Gastroesophageal sphincter (tissue), 4 donors: ENCODE measurements at regions not wholly inside any gene's neighbourhood (a gene's known extent, or its start where the extent isn't known, plus 50 kb on each side); places are given as distances from the start of the nearest gene placed in this dataset.

Source experiments
- ATAC-seq: fragments of 150-250 bp; one replicate; pipeline ENCODE4 v1.9.1; 2016; ENCODE audit warnings: mild to moderate bottlenecking, moderate library complexity
- H3K27ac ChIP-seq, 4 donors: fragments of 200-600 bp; sonication (generic) in 3 of 4; 1 replicate in 3 of 4; 2 replicates in 1 of 4; pipeline ENCODE4 v1.5.1; 2016 to 2019
- H3K27me3 ChIP-seq: fragments of 200-600 bp; sonication (generic); one replicate; pipeline ENCODE4 v1.5.1; 2019
- H3K36me3 ChIP-seq, 2 donors: fragments of 200-600 bp; sonication (generic); one replicate each; pipeline ENCODE4 v1.5.1; 2019; ENCODE audit warnings: control low read depth in 1 of 2
- H3K4me1 ChIP-seq, 3 donors: fragments of 200-600 bp; sonication (generic); 1 replicate in 2 of 3; 2 replicates in 1 of 3; pipeline ENCODE4 v1.5.1; 2016 to 2019; ENCODE audit warnings: control low read depth in 2 of 3
- H3K4me3 ChIP-seq, 2 donors: fragments of 200-600 bp; sonication (generic); one replicate each; pipeline ENCODE4 v1.5.1; 2019; ENCODE audit warnings: mild to moderate bottlenecking in 1 of 2, moderate library complexity in 1 of 2
- H3K9me3 ChIP-seq, 3 donors: fragments of 200-600 bp; sonication (generic); one replicate each; pipeline ENCODE4 v1.5.1; 2017 to 2019; ENCODE audit warnings: control low read depth in 2 of 3
- EP300 ChIP-seq: sonication (generic); formaldehyde crosslinking; IDR thresholded peaks from one replicate; pipeline ENCODE4 v1.6.1; 2017; ENCODE audit warnings: antibody characterized with exemption, mild to moderate bottlenecking
- POLR2A ChIP-seq, 2 donors: fragments of 450-650 bp; IDR thresholded peaks; one replicate each; pipeline ENCODE4 v1.6.1; 2017; ENCODE audit warnings: antibody characterized with exemption in 2 of 2, mild to moderate bottlenecking in 2 of 2, moderate library complexity in 1 of 2
- POLR2AphosphoS5 ChIP-seq: sonication (generic); formaldehyde crosslinking; IDR thresholded peaks from one replicate; pipeline ENCODE4 v1.6.1; 2017; ENCODE audit warnings: antibody characterized with exemption
- WGBS, 2 donors: methylation state at CpG; one replicate each; pipeline ENCODE4 v1.1.5; 2018; ENCODE audit warnings: low coverage in 1 of 2; 5-methylcytosine and 5-hydroxymethylcytosine counted together
- TF ChIP-seq, protein P1 (sequence below), 4 experiments: fragments of 200-600 bp in 2 of 4; fragments of 450-650 bp in 2 of 4; sonication (generic) in 1 of 4; IDR thresholded peaks; one replicate each; pipeline ENCODE4 v1.5.1; 2017 to 2019; ENCODE audit warnings: antibody characterized with exemption in 4 of 4, mild to moderate bottlenecking in 2 of 4, moderate library complexity in 2 of 4

- no peak overlapping the region for H3K27ac ChIP-seq
- TF ChIP-seq POLR2AphosphoS5 = peak; percentile 40
- TF ChIP-seq EP300 = no peak
- H3K9me3 ChIP-seq = no peaks in the 10 kb centered on the region
- no peak for ATAC-seq
- H3K27me3 ChIP-seq = no peaks in the 10 kb centered on the region
- WGBS, 2 donors = 33 to 50% methylated on average over 1 to 2 of the region's 2 CpGs
- H3K4me1 ChIP-seq = peaks cover 0 to 36% (median 0%) of the 10 kb centered on the region in 3 donors
- no peak overlapping the region for H3K4me3 ChIP-seq
- no peaks in the 10 kb centered on the region for H3K36me3 ChIP-seq
Observed at GRCh38 chr6:149209871-149210775, 107.4 kb upstream of the TAB2 start.

DNA sequence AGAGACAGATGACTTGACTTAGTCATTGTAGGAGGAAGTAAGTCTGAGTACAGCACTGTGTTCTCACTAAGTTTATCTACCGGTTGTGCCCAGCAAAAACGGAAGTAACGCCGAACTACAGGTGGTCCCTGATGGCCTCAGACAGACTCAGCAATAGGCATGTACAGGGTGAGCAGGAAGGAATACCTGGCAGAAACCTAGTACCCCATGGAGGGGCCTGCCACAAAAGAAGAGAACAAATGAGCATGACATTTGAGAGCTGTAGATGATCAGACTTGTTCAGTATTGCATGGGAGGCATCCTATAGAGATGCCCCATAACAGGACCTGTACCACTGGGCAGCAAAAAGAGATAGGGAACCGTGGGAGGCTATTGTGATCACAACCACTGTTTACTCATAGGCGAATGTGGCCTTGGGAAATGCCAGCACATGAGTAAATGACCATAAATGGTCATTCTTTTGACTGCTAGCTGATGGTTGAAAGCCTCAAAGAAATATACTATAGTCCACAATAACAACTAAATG lies 106.4 kb upstream of the TAB2 start:
- Histone ChIP-seq H3K36me3 (no peaks in the 10 kb centered on the region), H3K4me1 (peaks cover 0 to 36% (median 0%) of the 10 kb centered on the region in 3 donors), H3K27ac (no peak overlapping the region), H3K27me3 (no peaks in the 10 kb centered on the region), H3K9me3 (no peaks in the 10 kb centered on the region), H3K4me3 (no peak overlapping the region)
- TF ChIP-seq POLR2AphosphoS5 (no peak), POLR2A (IDR thresholded peaks at IDR 0.05) (no peak), EP300 (no peak)
- TF ChIP-seq, protein P1, sequence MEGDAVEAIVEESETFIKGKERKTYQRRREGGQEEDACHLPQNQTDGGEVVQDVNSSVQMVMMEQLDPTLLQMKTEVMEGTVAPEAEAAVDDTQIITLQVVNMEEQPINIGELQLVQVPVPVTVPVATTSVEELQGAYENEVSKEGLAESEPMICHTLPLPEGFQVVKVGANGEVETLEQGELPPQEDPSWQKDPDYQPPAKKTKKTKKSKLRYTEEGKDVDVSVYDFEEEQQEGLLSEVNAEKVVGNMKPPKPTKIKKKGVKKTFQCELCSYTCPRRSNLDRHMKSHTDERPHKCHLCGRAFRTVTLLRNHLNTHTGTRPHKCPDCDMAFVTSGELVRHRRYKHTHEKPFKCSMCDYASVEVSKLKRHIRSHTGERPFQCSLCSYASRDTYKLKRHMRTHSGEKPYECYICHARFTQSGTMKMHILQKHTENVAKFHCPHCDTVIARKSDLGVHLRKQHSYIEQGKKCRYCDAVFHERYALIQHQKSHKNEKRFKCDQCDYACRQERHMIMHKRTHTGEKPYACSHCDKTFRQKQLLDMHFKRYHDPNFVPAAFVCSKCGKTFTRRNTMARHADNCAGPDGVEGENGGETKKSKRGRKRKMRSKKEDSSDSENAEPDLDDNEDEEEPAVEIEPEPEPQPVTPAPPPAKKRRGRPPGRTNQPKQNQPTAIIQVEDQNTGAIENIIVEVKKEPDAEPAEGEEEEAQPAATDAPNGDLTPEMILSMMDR (IDR thresholded peaks at IDR 0.05) = no peak
- ATAC-seq = no peak
- WGBS, 2 donors = 86 to 92% methylated on average over 6 of the region's 6 CpGs

- WGBS, 2 donors = 21 to 22% methylated on average over 4 to 6 of the region's 6 CpGs
- H3K27me3 ChIP-seq = no peaks in the 10 kb centered on the region
- H3K27ac ChIP-seq = no peak overlapping the region
- no peak for TF ChIP-seq POLR2AphosphoS5
- TF ChIP-seq EP300 = no peak
- TF ChIP-seq, protein P1 (IDR thresholded peaks at IDR 0.05) = no peak
- TF ChIP-seq POLR2A (IDR thresholded peaks at IDR 0.05) = no peak
- no peak for ATAC-seq
- no peaks in the 10 kb centered on the region for H3K9me3 ChIP-seq
- H3K4me1 ChIP-seq = peaks cover 0 to 36% (median 0%) of the 10 kb centered on the region in 3 donors
- H3K4me3 ChIP-seq = no peak overlapping the region
- no peaks in the 10 kb centered on the region for H3K36me3 ChIP-seq
Observed at GRCh38 chr6:149212206-149212605, 105.3 kb upstream of the TAB2 start.

- Histone ChIP-seq H3K4me3 (no peak overlapping the region), H3K27me3 (no peaks in the 10 kb centered on the region), H3K27ac (peak overlapping the region in 1 of 4 donors; percentile 2), H3K4me1 (peaks cover 0 to 36% (median 0%) of the 10 kb centered on the region in 3 donors), H3K36me3 (no peaks in the 10 kb centered on the region), H3K9me3 (no peaks in the 10 kb centered on the region)
- TF ChIP-seq, protein P1 (IDR thresholded peaks at IDR 0.05) = no peak
- TF ChIP-seq POLR2AphosphoS5 (no peak), EP300 (no peak), POLR2A (IDR thresholded peaks at IDR 0.05) (no peak)
- no peak for ATAC-seq
- 68 to 76% methylated on average over 6 to 8 of the region's 9 CpGs for WGBS, 2 donors
Observed at GRCh38 chr6:149212892-149213801, 104.4 kb upstream of the TAB2 start.

DNA sequence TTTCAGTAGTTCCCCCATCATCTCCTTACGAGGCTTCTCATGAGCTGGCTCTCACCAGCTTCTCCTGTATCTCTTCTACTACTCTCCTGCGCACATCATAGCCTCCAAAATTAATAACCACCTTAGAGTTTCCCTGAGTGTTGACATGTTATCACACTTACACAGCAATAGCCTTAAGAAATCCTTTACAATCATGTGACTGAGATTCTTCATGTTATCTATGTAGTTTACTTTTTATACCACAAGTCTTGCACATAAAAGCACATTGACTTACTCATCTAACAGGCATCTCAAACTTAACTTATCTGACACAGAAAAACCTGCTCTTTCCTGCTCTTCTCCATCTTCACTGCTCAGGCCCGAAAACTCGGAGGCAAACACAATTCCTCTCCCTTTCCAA lies 103.7 kb upstream of the TAB2 start:
- WGBS, 2 donors = 95 to 100% methylated on average over 3 to 4 of the region's 4 CpGs
- ATAC-seq = no peak
- Histone ChIP-seq H3K9me3 (no peaks in the 10 kb centered on the region), H3K4me3 (no peak overlapping the region), H3K36me3 (no peaks in the 10 kb centered on the region), H3K27me3 (no peaks in the 10 kb centered on the region), H3K27ac (no peak overlapping the region), H3K4me1 (peaks cover 0 to 36% (median 0%) of the 10 kb centered on the region in 3 donors)
- TF ChIP-seq POLR2A (IDR thresholded peaks at IDR 0.05) = no peak
- TF ChIP-seq, protein P1 (IDR thresholded peaks at IDR 0.05) = no peak
- no peak for TF ChIP-seq EP300
- TF ChIP-seq POLR2AphosphoS5 = no peak
